HK-2 (cell line): ENCODE measurements at regions not wholly inside any gene's neighbourhood (a gene's known extent, or its start where the extent isn't known, plus 50 kb on each side); places are given as distances from the start of the nearest gene placed in this dataset.

Experiments used
- DNase-seq: peaks from one replicate; pipeline ENCODE4 v3.0.0-alpha.2; 2018; ENCODE audit not compliant: unreplicated experiment

GRCh38 chr3:72401005-72401545, 447.2 kb downstream of the SHQ1 start:
- DNase-seq: no peak

GRCh38 chr3:72398781-72399180, 449.5 kb downstream of the SHQ1 start:
- DNase-seq: no peak

GRCh38 chr3:72397586-72397985, 450.7 kb downstream of the SHQ1 start:
- DNase-seq: no peak

GRCh38 chr3:72396899-72397298, 451.3 kb downstream of the SHQ1 start:
- DNase-seq: no peak

- DNase-seq: no peak
Measured at GRCh38 chr3:72395776-72396311, 452.4 kb downstream of the SHQ1 start.

- DNase-seq: no peak
Measured at GRCh38 chr3:72393455-72393854, 454.8 kb downstream of the SHQ1 start.

- DNase-seq: no peak
Measured at GRCh38 chr3:72391659-72392058, 456.6 kb downstream of the SHQ1 start.

- DNase-seq: no peak
Measured at GRCh38 chr3:72390841-72391240, 457.4 kb downstream of the SHQ1 start.

GRCh38 chr3:72388644-72389043, 459.6 kb downstream of the SHQ1 start:
- no peak for DNase-seq

- no peak for DNase-seq
Measured at GRCh38 chr3:72388117-72388516, 460.1 kb downstream of the SHQ1 start.

- DNase-seq: no peak
Measured at GRCh38 chr3:72386327-72387000, 461.8 kb downstream of the SHQ1 start.

GRCh38 chr3:72385167-72385566, 463.1 kb downstream of the SHQ1 start:
- no peak for DNase-seq

- DNase-seq: no peak
Measured at GRCh38 chr3:72384602-72385001, 463.6 kb downstream of the SHQ1 start.

- DNase-seq: no peak
Measured at GRCh38 chr3:72383883-72384282, 464.4 kb downstream of the SHQ1 start.

- DNase-seq: no peak
Measured at GRCh38 chr3:72383230-72383629, 465.0 kb downstream of the SHQ1 start.

GRCh38 chr3:72382460-72382859, 465.8 kb downstream of the SHQ1 start:
- no peak for DNase-seq

- DNase-seq: no peak
Measured at GRCh38 chr3:72381584-72381983, 466.7 kb downstream of the SHQ1 start.

- DNase-seq: no peak
Measured at GRCh38 chr3:72380711-72381493, 467.3 kb downstream of the SHQ1 start.

- DNase-seq: no peak
Measured at GRCh38 chr3:72380193-72380592, 468.1 kb downstream of the SHQ1 start.

- DNase-seq: no peak
Measured at GRCh38 chr3:72379500-72380187, 468.6 kb downstream of the SHQ1 start.

GRCh38 chr3:72378287-72378686, 470.0 kb downstream of the SHQ1 start:
- DNase-seq: no peak
